Ammon's horn (tissue), 1 donor: ENCODE measurements at regions not wholly inside any gene's neighbourhood (a gene's known extent, or its start where the extent isn't known, plus 50 kb on each side); places are given as distances from the start of the nearest gene placed in this dataset.
"Not testable (repeated sequence)": the region's sequence is repeated elsewhere in the genome, so short reads cannot be mapped to it uniquely, and the experiment has no call there.

Experiments used
- DNase-seq: peaks from one replicate; pipeline ENCODE4 v3.0.0-alpha.2; 2016; ENCODE audit warnings: low spot score

GRCh38 chr2:64251497-64252250, 107.5 kb upstream of the PELI1 start:
- no peak for DNase-seq

DNA sequence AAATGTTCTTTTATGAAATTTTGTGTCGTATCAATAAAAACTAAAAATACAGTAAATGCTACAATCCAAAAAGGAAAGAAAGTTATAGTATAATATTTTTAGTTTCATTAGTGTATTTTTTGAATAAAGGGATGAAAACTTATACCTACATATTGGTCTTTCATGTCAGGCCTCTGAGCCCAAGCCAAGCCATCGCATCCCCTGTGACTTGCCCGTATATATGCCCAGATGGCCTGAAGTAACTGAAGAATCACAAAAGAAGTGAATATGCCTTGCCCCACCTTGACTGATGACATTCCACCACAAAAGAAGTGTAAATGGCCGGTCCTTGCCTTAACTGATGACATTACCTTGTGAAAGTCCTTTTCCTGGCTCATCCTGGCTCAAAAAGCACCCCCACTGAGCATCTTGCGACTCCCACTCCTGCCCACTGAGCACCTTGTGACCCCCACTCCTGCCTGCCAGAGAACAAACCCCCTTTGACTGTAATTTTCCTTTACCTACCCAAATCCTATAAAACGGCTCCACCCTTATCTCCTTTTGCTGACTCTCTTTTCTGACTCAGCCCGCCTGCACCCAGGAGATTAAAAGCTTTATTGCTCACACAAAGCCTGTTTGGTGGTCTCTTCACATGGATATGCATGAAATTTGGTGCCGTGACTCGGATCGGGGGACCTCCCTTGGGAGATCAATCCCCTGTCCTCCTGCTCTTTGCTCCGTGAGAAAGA, 108.2 kb upstream of the PELI1 start:
- not testable (repeated sequence) for DNase-seq

DNA sequence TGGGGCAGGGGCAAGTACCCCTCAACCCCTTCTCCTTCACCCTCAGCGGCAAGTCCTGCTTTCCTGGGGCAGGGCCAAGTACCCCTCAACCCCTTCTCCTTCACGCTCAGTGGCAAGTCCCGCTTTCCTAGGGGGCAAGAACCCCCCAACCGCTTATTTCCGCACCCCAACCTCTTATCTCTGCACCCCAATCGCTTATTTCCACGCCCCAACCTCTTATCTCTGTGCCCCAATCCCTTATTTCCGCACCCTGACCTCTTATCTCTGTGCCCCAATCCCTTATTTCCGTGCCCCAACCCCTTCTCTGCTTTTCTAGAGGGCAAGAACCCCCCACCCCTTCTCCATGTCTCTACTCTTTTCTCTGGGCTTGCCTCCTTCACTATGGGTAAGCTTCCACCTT, 109.2 kb upstream of the PELI1 start:
- DNase-seq: not testable (repeated sequence)

- no peak for DNase-seq
Observed at GRCh38 chr2:64258566-64258965, 114.3 kb upstream of the PELI1 start.

DNA sequence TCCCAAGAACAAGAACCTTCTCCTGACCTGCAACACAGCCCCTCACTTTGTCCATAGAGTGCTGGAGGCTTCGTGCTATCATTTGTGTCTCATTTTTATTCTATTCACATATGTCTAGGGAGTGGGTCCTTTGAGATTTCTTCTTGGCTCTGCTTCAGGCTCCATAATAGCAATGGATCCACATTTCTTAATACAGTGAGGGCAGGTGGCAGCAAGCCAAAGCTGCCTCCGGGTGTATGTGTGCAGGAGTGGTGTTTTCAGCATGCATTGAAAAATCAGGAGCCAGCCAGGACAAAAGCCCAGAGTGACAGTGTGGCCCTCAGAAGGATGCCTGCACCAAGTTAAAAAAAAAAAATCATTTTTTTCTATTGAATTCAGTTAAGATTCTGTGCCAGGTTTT, 115.1 kb upstream of the PELI1 start:
- DNase-seq: no peak

DNA sequence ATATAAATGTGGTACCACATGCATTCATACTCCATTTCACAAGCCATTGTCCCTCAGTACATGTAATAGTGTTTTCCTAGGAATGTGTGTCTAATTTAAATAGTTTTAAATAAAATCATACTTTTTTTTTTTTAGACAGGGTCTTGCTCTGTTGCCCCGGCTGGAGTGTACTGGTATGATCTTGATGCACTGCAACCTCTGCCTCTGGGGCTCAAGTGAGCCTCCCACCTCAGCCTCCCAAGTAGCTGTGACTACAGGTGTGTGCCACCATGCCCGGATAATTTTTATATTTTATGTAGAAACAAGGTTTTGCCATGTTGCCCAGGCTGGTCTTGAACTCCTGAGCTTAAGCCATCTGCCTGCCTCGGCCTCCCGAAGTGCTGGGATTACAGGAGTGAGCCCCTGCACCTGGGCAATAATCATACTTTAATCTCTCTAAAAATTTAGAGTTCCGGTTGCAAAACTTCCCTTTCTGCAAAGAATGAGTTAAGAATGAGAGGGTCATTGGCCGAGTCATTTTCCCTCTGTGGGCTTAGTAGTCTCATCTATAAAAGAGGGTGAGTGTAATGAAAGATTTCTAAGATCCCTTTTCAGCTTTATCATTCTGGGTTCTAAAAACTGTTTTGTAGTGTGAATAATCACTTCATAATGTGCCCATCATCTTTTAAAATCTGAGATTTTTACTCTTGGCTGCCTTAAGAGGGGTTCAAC, 116.0 kb upstream of the PELI1 start:
- no peak for DNase-seq

GRCh38 chr2:64260817-64261216, 116.6 kb upstream of the PELI1 start:
- DNase-seq: peak; percentile 75

GRCh38 chr2:64262071-64262470, 117.9 kb upstream of the PELI1 start:
- no peak for DNase-seq

GRCh38 chr2:64262816-64263215, 118.6 kb upstream of the PELI1 start:
- DNase-seq: no peak

DNA sequence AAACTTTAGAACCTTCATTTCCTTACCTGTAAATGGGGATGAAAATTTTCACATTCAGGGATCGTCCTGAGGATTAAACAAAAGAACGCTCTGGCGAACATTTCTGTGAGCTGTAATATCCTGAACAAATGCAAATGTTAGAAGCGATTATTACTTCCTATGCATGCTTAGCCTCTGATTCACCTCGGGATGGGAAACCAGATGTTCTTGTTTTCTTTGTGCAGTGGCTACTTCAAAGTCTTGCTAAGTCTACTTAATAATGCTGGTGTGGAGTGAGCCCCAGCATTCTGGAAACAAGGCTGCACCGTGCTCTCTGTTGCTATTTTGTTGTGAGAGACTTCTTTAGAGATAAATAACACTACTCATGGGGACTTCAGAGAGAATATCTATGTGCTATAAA, 119.1 kb upstream of the PELI1 start:
- no peak for DNase-seq

- no peak for DNase-seq
Observed at GRCh38 chr2:64267699-64268098, 123.5 kb upstream of the PELI1 start.

DNA sequence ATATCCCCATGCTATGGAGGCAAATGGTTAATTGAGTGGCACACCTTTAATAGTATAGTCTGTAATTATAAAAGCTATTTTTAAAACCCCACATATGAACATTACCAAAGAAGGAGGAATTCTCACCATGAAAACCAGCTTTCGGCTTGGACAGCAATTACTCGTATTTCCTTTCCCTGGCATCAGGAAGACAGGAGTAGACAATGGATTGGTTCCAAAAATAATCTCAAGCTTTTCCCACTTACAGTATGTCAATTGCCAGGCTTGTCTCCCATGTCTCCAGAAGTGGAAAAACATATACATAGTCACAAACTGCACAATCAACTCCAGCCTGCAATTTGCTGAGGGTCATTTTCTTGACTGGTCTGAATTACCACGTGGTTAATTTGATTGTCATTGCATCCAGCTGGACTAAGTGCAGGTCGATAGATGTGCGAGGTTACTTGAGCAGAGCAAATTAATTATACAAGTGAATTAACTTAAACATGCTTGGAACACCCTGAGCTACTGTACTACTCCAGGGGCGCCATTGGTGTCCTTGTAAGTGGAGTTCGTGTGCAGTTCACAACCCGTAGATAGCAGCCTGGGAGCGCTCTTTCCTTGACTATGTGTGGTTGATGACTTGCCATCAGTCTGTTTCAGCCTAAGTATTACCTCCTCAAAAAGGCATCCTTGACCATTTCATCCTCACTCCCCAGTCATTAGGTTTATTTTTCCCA, 124.3 kb upstream of the PELI1 start:
- no peak for DNase-seq

GRCh38 chr2:64273524-64274398, 129.5 kb upstream of the PELI1 start:
- peak; percentile 61 for DNase-seq

DNA sequence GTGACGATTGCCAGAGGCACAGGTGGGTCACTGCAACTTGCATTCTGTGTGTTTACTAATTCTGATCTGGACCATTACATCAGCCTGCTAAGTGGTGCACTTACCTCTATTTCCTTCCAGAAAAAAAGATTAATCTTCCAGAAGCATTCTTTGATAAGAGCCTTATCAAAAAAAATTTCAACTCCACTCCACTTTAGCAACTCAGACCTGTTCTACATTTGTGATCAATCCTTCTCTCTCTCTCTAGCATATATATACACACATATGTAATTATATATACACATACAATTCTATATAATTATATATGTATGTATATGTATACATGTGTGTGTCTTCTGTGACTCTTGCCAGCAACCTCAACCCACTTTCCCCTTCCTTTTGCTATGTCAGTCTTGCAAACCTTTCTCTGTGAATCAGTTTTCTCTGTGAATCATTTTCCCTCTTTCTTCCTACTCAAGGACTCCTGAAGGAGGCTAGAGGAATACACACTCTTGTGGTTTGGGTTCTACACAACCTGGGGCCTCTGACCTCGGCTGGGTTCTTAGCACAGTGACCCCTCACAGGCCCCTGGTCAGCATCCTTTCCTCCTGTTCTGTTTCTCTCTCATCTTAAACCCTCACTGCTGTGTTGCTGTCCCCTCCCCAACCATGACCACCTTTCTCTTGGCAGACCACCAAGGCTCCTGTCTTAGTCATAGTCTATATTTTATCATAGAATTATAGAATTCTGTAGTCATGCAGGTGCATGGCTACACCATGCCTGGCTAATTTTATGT, 130.4 kb upstream of the PELI1 start:
- no peak for DNase-seq

- DNase-seq: no peak
Observed at GRCh38 chr2:64275174-64275466, 130.9 kb upstream of the PELI1 start.

- DNase-seq: no peak
Observed at GRCh38 chr2:64276417-64277095, 132.3 kb upstream of the PELI1 start.

- DNase-seq: peak; percentile 50
Observed at GRCh38 chr2:64277101-64277849, 133.1 kb upstream of the PELI1 start.

DNA sequence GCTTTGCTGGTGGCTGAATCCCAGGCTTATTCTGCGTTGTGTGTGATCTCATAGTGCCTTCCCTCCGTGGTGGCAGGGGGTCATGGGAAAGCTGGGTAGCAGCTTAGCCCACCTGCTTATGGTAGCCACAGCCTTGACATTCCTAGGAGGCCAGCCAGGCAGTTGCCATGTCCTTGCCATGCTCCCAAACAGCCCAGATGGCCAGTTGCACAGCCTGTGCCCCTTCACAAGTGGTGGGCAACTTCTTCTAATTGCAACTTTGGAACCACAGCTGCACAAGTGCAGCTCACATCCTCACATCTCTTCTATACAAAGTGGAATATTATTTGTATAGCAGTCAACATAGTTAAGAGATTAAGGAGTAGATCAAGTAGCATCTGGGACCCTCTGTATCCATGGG, 136.6 kb upstream of the PELI1 start:
- DNase-seq: not testable (repeated sequence)

- no peak for DNase-seq
Observed at GRCh38 chr2:64283006-64283570, 138.9 kb upstream of the PELI1 start.
